ENCODE measurements at regions not wholly inside any gene's neighbourhood (a gene's known extent, or its start where the extent isn't known, plus 50 kb on each side); places are given as distances from the start of the nearest gene placed in this dataset.
A peak's percentile ranks its signal among the peaks of the same experiment; 100 is the strongest.

GRCh38 chr9:134538856-134539566 is 102.6 kb upstream of the COL5A1 start:
- Histone ChIP-seq H3K9ac (ENCODE audit: low read depth, low read length) (no peak overlapping the region), H3K18ac (ENCODE audit: low read depth, low read length) (no peak overlapping the region), H3K9me1 (ENCODE audit: insufficient read depth, low read length) (peaks cover 13% of the 10 kb centered on the region), H2AFZ (replicated peaks; ENCODE audit: low read length, poor library complexity) (no peak overlapping the region), H3K4me2 (ENCODE audit: low read depth, low read length) (no peak overlapping the region), H4K5ac (ENCODE audit: low read depth, low read length) (no peak overlapping the region), H3K14ac (replicated peaks; ENCODE audit: low read depth, low read length) (no peak overlapping the region; the same call in 1 of the 2 replicates), H4K8ac (ENCODE audit: low read depth in 2 of 2, low read length in 2 of 2) (peak overlapping the region in 1 of 2 experiments; percentile 25; a peak in 1 of 4 replicates), H3K36me3 (ENCODE audit: control insufficient read depth, insufficient read depth, low read length) (no peaks in the 10 kb centered on the region), H3K23ac (ENCODE audit: low read depth, low read length) (no peak overlapping the region), H3K9me3 (ENCODE audit: control insufficient read depth, insufficient read depth, low read length) (no peaks in the 10 kb centered on the region), H3K4ac (ENCODE audit: low read depth, low read length) (peak overlapping the region; percentile 68), H2AK5ac (ENCODE audit: low read depth, low read length) (peak overlapping the region; percentile 46; the same call in 1 of the 2 replicates), H3K4me3 (ENCODE audit: insufficient read depth, low read depth, low read length) (no peak overlapping the region), H2BK15ac (ENCODE audit: low read depth, low read length) (no peak overlapping the region), H3K27me3 (ENCODE audit: control insufficient read depth, insufficient read depth, low read length) (no peaks in the 10 kb centered on the region), H2BK20ac (ENCODE audit: low read depth, low read length) (peak overlapping the region; percentile 61; the same call in 1 of the 2 replicates), H4K20me1 (ENCODE audit: insufficient read depth, low read length) (no peaks in the 10 kb centered on the region), H3K4me1 (ENCODE audit: control insufficient read depth, insufficient read depth, low read length) (peaks cover 22% of the 10 kb centered on the region), H3K79me1 (ENCODE audit: low read depth in 1 of 2, low read length in 2 of 2) (no peaks in the 10 kb centered on the region), H2BK5ac (ENCODE audit: low read depth, low read length, poor library complexity, severe bottlenecking) (no peak overlapping the region), H4K91ac (ENCODE audit: insufficient read depth, low read depth, low read length) (peak overlapping the region; percentile 12; the same call in 1 of the 2 replicates), H2BK120ac (ENCODE audit: low read depth, low read length) (peak overlapping the region; percentile 32), H2AK9ac (replicated peaks; ENCODE audit: low read depth, low read length, poor library complexity) (peak overlapping the region; percentile 23), H3K56ac (ENCODE audit: extremely low read depth, insufficient read depth, low read length) (no peak overlapping the region), H3K27ac (ENCODE audit: insufficient read depth, low read length) (no peak overlapping the region)
- TF ChIP-seq CEBPB (IDR thresholded peaks at IDR 0.05; ENCODE audit: low read depth, low read length): no peak
- no peak for TF ChIP-seq MAFK (IDR thresholded peaks at IDR 0.05; ENCODE audit: low read depth, low read length)
- TF ChIP-seq MXI1 (IDR thresholded peaks at IDR 0.05; ENCODE audit: borderline replicate concordance, low read depth, low read length): no peak
- TF ChIP-seq USF2 (IDR thresholded peaks at IDR 0.05; ENCODE audit: low read depth, low read length): no peak
- no peak for TF ChIP-seq RCOR1 (IDR thresholded peaks at IDR 0.05; ENCODE audit: insufficient replicate concordance, low read length)
- no peak for TF ChIP-seq RFX5 (IDR thresholded peaks at IDR 0.05; ENCODE audit: low read depth, low read length)
- TF ChIP-seq BHLHE40 (IDR thresholded peaks at IDR 0.05; ENCODE audit: low read depth, low read length): no peak
- no peak for TF ChIP-seq MAZ (IDR thresholded peaks at IDR 0.05; ENCODE audit: borderline replicate concordance, low read depth, low read length)
- no peak for TF ChIP-seq RAD21 (IDR thresholded peaks at IDR 0.05; ENCODE audit: low read length)
- no peak for TF ChIP-seq CTCF (conservative IDR thresholded peaks at IDR 0.05; ENCODE audit: low read depth, low read length)
- TF ChIP-seq CHD1 (IDR thresholded peaks at IDR 0.05; ENCODE audit: low read depth, low read length): no peak
- no peak for TF ChIP-seq ELK1 (IDR thresholded peaks at IDR 0.05; ENCODE audit: borderline replicate concordance, low read depth, low read length)
- no peak for TF ChIP-seq FOS (IDR thresholded peaks at IDR 0.05; ENCODE audit: low read depth, low read length)
- no peak for TF ChIP-seq POLR2A (IDR thresholded peaks at IDR 0.05; ENCODE audit: low read depth, low read length)
- no peak for TF ChIP-seq NFE2L2 (IDR thresholded peaks at IDR 0.05; ENCODE audit: low read depth, low read length)
- TF ChIP-seq SMC3 (IDR thresholded peaks at IDR 0.05; ENCODE audit: low read depth, low read length): no peak
- POLR2A ChIA-PET (ENCODE audit: unreplicated experiment): no interaction called here
- CTCF ChIA-PET: no interaction called here
- dilution Hi-C loops (cut with HindIII; ENCODE audit: low sequenced_read_pairs, unreplicated experiment): no loop called here
- ATAC-seq (ENCODE audit: low read depth) (no peak), DNase-seq (no peak)
- intact Hi-C loops (cut with micrococcal nuclease): loop anchor here (10.0 kb wide), 1 partner anchor 84 kb away; no protein-coding TSS in a partner anchor
- WGBS, 2 experiments (ENCODE audit: extremely low coverage in 2 of 2, insufficient read length in 1 of 2): 97% methylated on average over 11 of the region's 21 CpGs; no CpG with 5 or more reads in 1 of the 2 experiments
- no TSS peak for BruUV-seq (replicated peaks)
- in situ Hi-C loops (cut with MboI; ENCODE audit: low sequenced_read_pairs): no loop called here

All from IMR-90 (cell line).